C4-2B (cell line): ENCODE measurements at regions not wholly inside any gene's neighbourhood (a gene's known extent, or its start where the extent isn't known, plus 50 kb on each side); places are given as distances from the start of the nearest gene placed in this dataset.

ENCODE experiments used
- ZFX ChIP-seq: fragments of 450-650 bp; IDR thresholded peaks from 2 replicates; pipeline ENCODE4 v1.6.1; 2017
- TF ChIP-seq, protein P1 (sequence below): fragments of 450-650 bp; conservative IDR thresholded peaks from 2 replicates; pipeline ENCODE4 v1.5.1; 2017; ENCODE audit warnings: mild to moderate bottlenecking

- TF ChIP-seq, protein P1, sequence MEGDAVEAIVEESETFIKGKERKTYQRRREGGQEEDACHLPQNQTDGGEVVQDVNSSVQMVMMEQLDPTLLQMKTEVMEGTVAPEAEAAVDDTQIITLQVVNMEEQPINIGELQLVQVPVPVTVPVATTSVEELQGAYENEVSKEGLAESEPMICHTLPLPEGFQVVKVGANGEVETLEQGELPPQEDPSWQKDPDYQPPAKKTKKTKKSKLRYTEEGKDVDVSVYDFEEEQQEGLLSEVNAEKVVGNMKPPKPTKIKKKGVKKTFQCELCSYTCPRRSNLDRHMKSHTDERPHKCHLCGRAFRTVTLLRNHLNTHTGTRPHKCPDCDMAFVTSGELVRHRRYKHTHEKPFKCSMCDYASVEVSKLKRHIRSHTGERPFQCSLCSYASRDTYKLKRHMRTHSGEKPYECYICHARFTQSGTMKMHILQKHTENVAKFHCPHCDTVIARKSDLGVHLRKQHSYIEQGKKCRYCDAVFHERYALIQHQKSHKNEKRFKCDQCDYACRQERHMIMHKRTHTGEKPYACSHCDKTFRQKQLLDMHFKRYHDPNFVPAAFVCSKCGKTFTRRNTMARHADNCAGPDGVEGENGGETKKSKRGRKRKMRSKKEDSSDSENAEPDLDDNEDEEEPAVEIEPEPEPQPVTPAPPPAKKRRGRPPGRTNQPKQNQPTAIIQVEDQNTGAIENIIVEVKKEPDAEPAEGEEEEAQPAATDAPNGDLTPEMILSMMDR = no peak
- TF ChIP-seq ZFX = no peak
These were observed 128.1 kb downstream of the GADD45G start for GRCh38 chr9:89732939-89733324.
